GM12878 (cell line): ENCODE measurements at regions not wholly inside any gene's neighbourhood (a gene's known extent, or its start where the extent isn't known, plus 50 kb on each side); places are given as distances from the start of the nearest gene placed in this dataset.

Experiments used
- ATAC-seq: fragments of 200-7000 bp; cut with Tn5 transposase; 3 replicates; pipeline ENCODE4 v1.9.1; 2020; ENCODE audit warnings: mild to moderate bottlenecking, moderate library complexity
- BruUV-seq: library from RNA; stranded (reverse); fragments of 400-500 nt; replicated peaks from 2 replicates; lab custom pipeline; 2021; lab: Mats Ljungman, UMichigan
- CTCF ChIA-PET: fragments of 300-600 bp; sonication (Branson Sonifier 250); formaldehyde crosslinking; extraction: SDS; loops from one replicate; lab custom pipeline; 2021; ENCODE audit warnings: inconsistent platforms; lab: Yijun Ruan, JAX
- POLR2A ChIA-PET: fragments of 350-600 bp; formaldehyde crosslinking; extraction: SDS; loops from one replicate; lab custom pipeline; 2021; ENCODE audit warnings: inconsistent platforms; lab: Charles Lee
- RAD21 ChIA-PET: fragments of 300-600 bp; sonication (Branson Sonifier 250); formaldehyde crosslinking; loops from one replicate; lab custom pipeline; 2023; ENCODE audit warnings: antibody characterized with exemption; ENCODE audit not compliant: unreplicated experiment; lab: Charles Lee
- SMC1A ChIA-PET: fragments of 300-600 bp; sonication (Branson Sonifier 250); formaldehyde crosslinking; loops from one replicate; lab custom pipeline; 2023; ENCODE audit not compliant: unreplicated experiment, uncharacterized antibody; lab: Charles Lee
- DNase-seq: peaks from one replicate; pipeline ENCODE4 v3.0.0-alpha.2; 2011; ENCODE audit warnings: low read depth, low spot score
- FAIRE-seq: peaks from 3 replicates; lab custom pipeline; 2011; peaks lifted over from hg19 to GRCh38; lab: Jason Lieb, UNC
- H2AFZ ChIP-seq: 2 replicates; pipeline ENCODE4 v1.6.0; 2011; ENCODE audit warnings: low read depth, low read length, control low read depth; ENCODE audit not compliant: control insufficient read depth
- H3K27ac ChIP-seq: 2 replicates; pipeline ENCODE4 v1.5.1; 2011; ENCODE audit warnings: control low read depth; ENCODE audit not compliant: control insufficient read depth, insufficient read depth
- H3K27me3 ChIP-seq, 2 experiments: replicated peaks in 1 of 2; 2 replicates each; pipeline versions ENCODE4 v1.6.0 to v1.6.1; 2011; ENCODE audit warnings: low read length in 1 of 2; ENCODE audit not compliant: control insufficient read depth in 2 of 2, insufficient read depth in 2 of 2
- H3K36me3 ChIP-seq, 2 experiments: 2 replicates each; pipeline ENCODE4 v1.5.1; 2011; ENCODE audit warnings: low read length in 1 of 2; ENCODE audit not compliant: control insufficient read depth in 2 of 2, insufficient read depth in 2 of 2
- H3K4me1 ChIP-seq: 2 replicates; pipeline ENCODE4 v1.6.1; 2011; ENCODE audit warnings: mild to moderate bottlenecking, low read length, moderate library complexity, mixed read lengths; ENCODE audit not compliant: control insufficient read depth, insufficient read depth
- H3K4me2 ChIP-seq: 2 replicates; pipeline ENCODE4 v1.6.0; 2011; ENCODE audit warnings: control low read depth; ENCODE audit not compliant: control insufficient read depth, insufficient read depth
- H3K4me3 ChIP-seq: fragments of 200-600 bp; sonication (generic); 2 replicates; pipeline ENCODE4 v1.5.1; 2016
- H3K79me2 ChIP-seq: 2 replicates; pipeline ENCODE4 v1.6.0; 2011; ENCODE audit warnings: low read length; ENCODE audit not compliant: control insufficient read depth, insufficient read depth
- H3K9ac ChIP-seq: 2 replicates; pipeline ENCODE4 v1.8.0; 2011; ENCODE audit warnings: low read length, control low read depth, mixed read lengths; ENCODE audit not compliant: control insufficient read depth, insufficient read depth
- H3K9me3 ChIP-seq: replicated peaks from 3 replicates; pipeline ENCODE4 v1.5.1; 2011; ENCODE audit warnings: mild to moderate bottlenecking, low read length; ENCODE audit not compliant: control insufficient read depth, insufficient read depth
- H4K20me1 ChIP-seq: 2 replicates; pipeline ENCODE4 v1.6.0; 2011; ENCODE audit not compliant: control insufficient read depth, insufficient read depth
- ATF3 ChIP-seq: IDR thresholded peaks from 2 replicates; pipeline ENCODE4 v1.6.1; 2011; ENCODE audit warnings: low read depth, mild to moderate bottlenecking, low read length, moderate library complexity, borderline replicate concordance; ENCODE audit errors: extremely low read depth
- FOXK2 ChIP-seq: fragments of 450-650 bp; IDR thresholded peaks from 2 replicates; pipeline ENCODE4 v1.6.1; 2017; ENCODE audit warnings: mild to moderate bottlenecking, moderate library complexity
- SUPT20H ChIP-seq: IDR thresholded peaks from 2 replicates; pipeline ENCODE4 v1.6.1; 2011; ENCODE audit warnings: low read depth, mild to moderate bottlenecking, low read length, moderate library complexity, borderline replicate concordance; ENCODE audit not compliant: control insufficient read depth
- WGBS: methylation state at CpG from one replicate; pipeline ENCODE4 v1.1.6; 2016; ENCODE audit warnings: low lambda C conversion rate; ENCODE audit not compliant: insufficient replicate concordance, insufficient coverage; ENCODE audit errors: missing lambda C conversion rate; 5-methylcytosine and 5-hydroxymethylcytosine counted together
- in situ Hi-C: fragments of 300-500 bp; cut with MboI; formaldehyde crosslinking; loops from 9 replicates; pipeline ENCODE4 v1.14.3; 2018; ENCODE audit warnings: mixed read lengths
- intact Hi-C: fragments of 100-400 bp; cut with micrococcal nuclease; formaldehyde crosslinking; loops from one replicate; pipeline ENCODE4 v1.14.2; 2022; ENCODE audit not compliant: unreplicated experiment
- TF ChIP-seq, protein P1 (sequence below): IDR thresholded peaks from 2 replicates; pipeline ENCODE4 v1.6.1; 2012; ENCODE audit warnings: low read depth, low read length, improper control_type of control experiment
- TF ChIP-seq, protein P2 (sequence below): IDR thresholded peaks from 2 replicates; pipeline ENCODE4 v1.6.1; 2011; ENCODE audit warnings: borderline replicate concordance, low read depth, mild to moderate bottlenecking, moderate library complexity, mixed read lengths, low read length; ENCODE audit not compliant: insufficient read depth; ENCODE audit errors: extremely low read length

DNA sequence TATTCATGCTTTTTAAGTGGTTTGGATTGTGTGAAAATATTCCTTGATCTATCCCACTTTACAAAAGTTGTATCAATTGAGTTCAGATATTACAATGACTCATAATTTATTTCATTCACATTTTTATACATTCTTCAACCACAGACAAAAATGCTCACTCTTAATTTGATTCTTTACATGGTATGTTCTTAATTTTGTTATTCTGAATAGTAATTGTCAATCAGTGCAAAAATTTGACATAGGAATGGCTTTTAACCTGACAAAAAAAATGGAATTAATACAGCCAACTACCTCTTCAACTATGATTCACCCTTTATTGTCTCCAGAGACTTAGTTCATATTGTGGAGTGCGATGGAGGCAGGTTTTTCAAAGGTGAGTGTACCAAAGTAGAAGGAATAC, 1002.4 kb upstream of the ADGRL4 start:
- RAD21 ChIA-PET: no interaction called here
- no peak for TF ChIP-seq SUPT20H
- TF ChIP-seq FOXK2: no peak
- no peak for TF ChIP-seq ATF3
- TF ChIP-seq, protein P1, sequence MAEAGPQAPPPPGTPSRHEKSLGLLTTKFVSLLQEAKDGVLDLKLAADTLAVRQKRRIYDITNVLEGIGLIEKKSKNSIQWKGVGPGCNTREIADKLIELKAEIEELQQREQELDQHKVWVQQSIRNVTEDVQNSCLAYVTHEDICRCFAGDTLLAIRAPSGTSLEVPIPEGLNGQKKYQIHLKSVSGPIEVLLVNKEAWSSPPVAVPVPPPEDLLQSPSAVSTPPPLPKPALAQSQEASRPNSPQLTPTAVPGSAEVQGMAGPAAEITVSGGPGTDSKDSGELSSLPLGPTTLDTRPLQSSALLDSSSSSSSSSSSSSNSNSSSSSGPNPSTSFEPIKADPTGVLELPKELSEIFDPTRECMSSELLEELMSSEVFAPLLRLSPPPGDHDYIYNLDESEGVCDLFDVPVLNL: no peak
- TF ChIP-seq, protein P2, sequence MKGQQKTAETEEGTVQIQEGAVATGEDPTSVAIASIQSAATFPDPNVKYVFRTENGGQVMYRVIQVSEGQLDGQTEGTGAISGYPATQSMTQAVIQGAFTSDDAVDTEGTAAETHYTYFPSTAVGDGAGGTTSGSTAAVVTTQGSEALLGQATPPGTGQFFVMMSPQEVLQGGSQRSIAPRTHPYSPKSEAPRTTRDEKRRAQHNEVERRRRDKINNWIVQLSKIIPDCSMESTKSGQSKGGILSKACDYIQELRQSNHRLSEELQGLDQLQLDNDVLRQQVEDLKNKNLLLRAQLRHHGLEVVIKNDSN: no peak
- TF ChIP-seq, all 136 proteins: peak for 0
- WGBS: 41% methylated on average over 1 of the region's 1 CpG
- DNase-seq (no peak), ATAC-seq (no peak), FAIRE-seq (no peak)
- no peaks in the 10 kb centered on the region for H3K9me3 ChIP-seq
- no peaks in the 10 kb centered on the region for H3K36me3 ChIP-seq
- in situ Hi-C loops: no loop called here
- POLR2A ChIA-PET: no interaction called here
- no peaks in the 10 kb centered on the region for H3K4me1 ChIP-seq
- H3K9ac ChIP-seq: no peak overlapping the region
- CTCF ChIA-PET: no interaction called here
- SMC1A ChIA-PET: no interaction called here
- no peak overlapping the region for H3K4me2 ChIP-seq
- no peak overlapping the region for H2AFZ ChIP-seq
- H4K20me1 ChIP-seq: no peaks in the 10 kb centered on the region
- no peak overlapping the region for H3K27ac ChIP-seq
- BruUV-seq: no TSS peak
- H3K27me3 ChIP-seq: no peaks in the 10 kb centered on the region
- H3K79me2 ChIP-seq: no peaks in the 10 kb centered on the region
- intact Hi-C loops: no loop called here
- H3K4me3 ChIP-seq: no peak overlapping the region
